GM12878 (cell line): ENCODE measurements at regions not wholly inside any gene's neighbourhood (a gene's known extent, or its start where the extent isn't known, plus 50 kb on each side); places are given as distances from the start of the nearest gene placed in this dataset.

ENCODE experiments used
- ATAC-seq: fragments of 200-7000 bp; cut with Tn5 transposase; 3 replicates; pipeline ENCODE4 v1.9.1; 2020; ENCODE audit warnings: mild to moderate bottlenecking, moderate library complexity
- BruUV-seq: library from RNA; stranded (reverse); fragments of 400-500 nt; replicated peaks from 2 replicates; lab custom pipeline; 2021; lab: Mats Ljungman, UMichigan
- CTCF ChIA-PET: fragments of 300-600 bp; sonication (Branson Sonifier 250); formaldehyde crosslinking; extraction: SDS; loops from one replicate; lab custom pipeline; 2021; ENCODE audit warnings: inconsistent platforms; lab: Yijun Ruan, JAX
- POLR2A ChIA-PET: fragments of 350-600 bp; formaldehyde crosslinking; extraction: SDS; loops from one replicate; lab custom pipeline; 2021; ENCODE audit warnings: inconsistent platforms; lab: Charles Lee
- RAD21 ChIA-PET: fragments of 300-600 bp; sonication (Branson Sonifier 250); formaldehyde crosslinking; loops from one replicate; lab custom pipeline; 2023; ENCODE audit warnings: antibody characterized with exemption; ENCODE audit not compliant: unreplicated experiment; lab: Charles Lee
- SMC1A ChIA-PET: fragments of 300-600 bp; sonication (Branson Sonifier 250); formaldehyde crosslinking; loops from one replicate; lab custom pipeline; 2023; ENCODE audit not compliant: unreplicated experiment, uncharacterized antibody; lab: Charles Lee
- DNase-seq: peaks from one replicate; pipeline ENCODE4 v3.0.0-alpha.2; 2011; ENCODE audit warnings: low read depth, low spot score
- FAIRE-seq: peaks from 3 replicates; lab custom pipeline; 2011; peaks lifted over from hg19 to GRCh38; lab: Jason Lieb, UNC
- H2AFZ ChIP-seq: 2 replicates; pipeline ENCODE4 v1.6.0; 2011; ENCODE audit warnings: low read depth, low read length, control low read depth; ENCODE audit not compliant: control insufficient read depth
- H3K27ac ChIP-seq: 2 replicates; pipeline ENCODE4 v1.5.1; 2011; ENCODE audit warnings: control low read depth; ENCODE audit not compliant: control insufficient read depth, insufficient read depth
- H3K27me3 ChIP-seq, 2 experiments: replicated peaks in 1 of 2; 2 replicates each; pipeline versions ENCODE4 v1.6.0 to v1.6.1; 2011; ENCODE audit warnings: low read length in 1 of 2; ENCODE audit not compliant: control insufficient read depth in 2 of 2, insufficient read depth in 2 of 2
- H3K36me3 ChIP-seq, 2 experiments: 2 replicates each; pipeline ENCODE4 v1.5.1; 2011; ENCODE audit warnings: low read length in 1 of 2; ENCODE audit not compliant: control insufficient read depth in 2 of 2, insufficient read depth in 2 of 2
- H3K4me1 ChIP-seq: 2 replicates; pipeline ENCODE4 v1.6.1; 2011; ENCODE audit warnings: mild to moderate bottlenecking, low read length, moderate library complexity, mixed read lengths; ENCODE audit not compliant: control insufficient read depth, insufficient read depth
- H3K4me2 ChIP-seq: 2 replicates; pipeline ENCODE4 v1.6.0; 2011; ENCODE audit warnings: control low read depth; ENCODE audit not compliant: control insufficient read depth, insufficient read depth
- H3K4me3 ChIP-seq: fragments of 200-600 bp; sonication (generic); 2 replicates; pipeline ENCODE4 v1.5.1; 2016
- H3K79me2 ChIP-seq: 2 replicates; pipeline ENCODE4 v1.6.0; 2011; ENCODE audit warnings: low read length; ENCODE audit not compliant: control insufficient read depth, insufficient read depth
- H3K9ac ChIP-seq: 2 replicates; pipeline ENCODE4 v1.8.0; 2011; ENCODE audit warnings: low read length, control low read depth, mixed read lengths; ENCODE audit not compliant: control insufficient read depth, insufficient read depth
- H3K9me3 ChIP-seq: replicated peaks from 3 replicates; pipeline ENCODE4 v1.5.1; 2011; ENCODE audit warnings: mild to moderate bottlenecking, low read length; ENCODE audit not compliant: control insufficient read depth, insufficient read depth
- H4K20me1 ChIP-seq: 2 replicates; pipeline ENCODE4 v1.6.0; 2011; ENCODE audit not compliant: control insufficient read depth, insufficient read depth
- BACH1 ChIP-seq: fragments of 450-650 bp; IDR thresholded peaks from 2 replicates; pipeline ENCODE4 v1.6.1; 2017; ENCODE audit warnings: mild to moderate bottlenecking, borderline replicate concordance
- BCL11A ChIP-seq: IDR thresholded peaks from 2 replicates; pipeline ENCODE4 v1.6.1; 2011; ENCODE audit warnings: low read depth, low read length
- BMI1 ChIP-seq: fragments of 450-650 bp; IDR thresholded peaks from 2 replicates; pipeline ENCODE4 v1.6.1; 2016; ENCODE audit warnings: mild to moderate bottlenecking, moderate library complexity, borderline replicate concordance
- CBFB ChIP-seq: IDR thresholded peaks from 2 replicates; pipeline ENCODE4 v1.6.1; 2016; ENCODE audit warnings: antibody characterized with exemption, low read depth
- CEBPB ChIP-seq, 2 experiments: fragments of 150-350 bp in 1 of 2; IDR thresholded peaks; 2 replicates each; pipeline ENCODE4 v1.6.1; 2012 to 2014; ENCODE audit warnings: low read depth in 2 of 2, low read length in 2 of 2, borderline replicate concordance in 1 of 2, inconsistent platforms in 1 of 2
- CHD1 ChIP-seq: IDR thresholded peaks from 2 replicates; pipeline ENCODE4 v1.6.1; 2012; ENCODE audit warnings: low read depth, low read length, improper control_type of control experiment
- EZH2 ChIP-seq: IDR thresholded peaks from 2 replicates; pipeline ENCODE4 v1.6.1; 2012; ENCODE audit warnings: low read depth, mild to moderate bottlenecking, control low read depth, inconsistent platforms, low read length, borderline replicate concordance; ENCODE audit not compliant: control insufficient read depth
- HCFC1 ChIP-seq: fragments of 150-350 bp; IDR thresholded peaks from 2 replicates; pipeline ENCODE4 v1.6.1; 2014; ENCODE audit warnings: low read length
- IKZF2 ChIP-seq, 2 experiments: fragments of 450-650 bp; IDR thresholded peaks; 2 replicates each; pipeline ENCODE4 v1.6.1; 2017; ENCODE audit warnings: mild to moderate bottlenecking in 2 of 2, moderate library complexity in 2 of 2
- KLF5 ChIP-seq: fragments of 450-650 bp; IDR thresholded peaks from 2 replicates; pipeline ENCODE4 v1.6.1; 2014; ENCODE audit warnings: mild to moderate bottlenecking; ENCODE audit not compliant: partially characterized antibody
- LARP7 ChIP-seq: fragments of 450-650 bp; IDR thresholded peaks from 2 replicates; pipeline ENCODE4 v1.6.1; 2017; ENCODE audit warnings: mild to moderate bottlenecking
- PAX5 ChIP-seq: IDR thresholded peaks from 2 replicates; pipeline ENCODE4 v1.6.1; 2011; ENCODE audit warnings: low read depth, low read length, borderline replicate concordance
- PML ChIP-seq: IDR thresholded peaks from 2 replicates; pipeline ENCODE4 v1.6.1; 2012; ENCODE audit warnings: low read length, inconsistent platforms
- SP1 ChIP-seq: IDR thresholded peaks from one replicate; pipeline ENCODE4 v1.6.1; 2011; ENCODE audit warnings: low read depth, low read length
- SUPT20H ChIP-seq: IDR thresholded peaks from 2 replicates; pipeline ENCODE4 v1.6.1; 2011; ENCODE audit warnings: low read depth, mild to moderate bottlenecking, low read length, moderate library complexity, borderline replicate concordance; ENCODE audit not compliant: control insufficient read depth
- WGBS: methylation state at CpG from one replicate; pipeline ENCODE4 v1.1.6; 2016; ENCODE audit warnings: low lambda C conversion rate; ENCODE audit not compliant: insufficient replicate concordance, insufficient coverage; ENCODE audit errors: missing lambda C conversion rate; 5-methylcytosine and 5-hydroxymethylcytosine counted together
- in situ Hi-C: fragments of 300-500 bp; cut with MboI; formaldehyde crosslinking; loops from 9 replicates; pipeline ENCODE4 v1.14.3; 2018; ENCODE audit warnings: mixed read lengths
- intact Hi-C: fragments of 100-400 bp; cut with micrococcal nuclease; formaldehyde crosslinking; loops from one replicate; pipeline ENCODE4 v1.14.2; 2022; ENCODE audit not compliant: unreplicated experiment
- TF ChIP-seq, protein P1 (sequence below): fragments of 450-650 bp; IDR thresholded peaks from 2 replicates; pipeline ENCODE4 v1.6.1; 2017; ENCODE audit warnings: mild to moderate bottlenecking
- TF ChIP-seq, protein P2 (sequence below): fragments of 450-650 bp; formaldehyde crosslinking; IDR thresholded peaks from 2 replicates; pipeline ENCODE4 v1.4.0; 2022; ENCODE audit warnings: mild to moderate bottlenecking, moderate library complexity
- TF ChIP-seq, protein P3 (sequence below): fragments of 450-650 bp; IDR thresholded peaks from 2 replicates; pipeline ENCODE4 v1.6.1; 2017; ENCODE audit warnings: borderline replicate concordance
- TF ChIP-seq, protein P4 (sequence below): fragments of 450-650 bp; IDR thresholded peaks from 2 replicates; pipeline ENCODE4 v1.6.1; 2016; ENCODE audit warnings: mild to moderate bottlenecking

DNA sequence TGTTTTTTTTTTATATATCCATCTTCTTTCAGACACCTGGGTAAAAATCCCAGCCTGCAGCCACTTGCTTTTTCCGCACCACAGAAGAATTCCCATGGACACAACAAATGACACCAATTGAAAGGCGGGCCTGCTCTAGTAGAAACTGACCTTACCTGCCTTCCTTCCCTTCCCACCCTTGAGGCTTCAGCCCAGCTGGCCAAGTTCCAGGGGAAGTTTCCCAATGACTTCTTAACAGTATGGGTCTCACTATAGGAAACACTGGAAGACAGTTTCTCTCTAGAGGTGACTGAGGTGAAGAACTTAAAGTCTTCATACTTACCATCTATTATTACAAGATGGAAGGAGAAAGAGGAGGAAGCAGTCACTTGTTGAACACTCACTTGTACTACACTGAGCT lies 714.2 kb upstream of the NR2F2 start:
- in situ Hi-C loops: no loop called here
- no peaks in the 10 kb centered on the region for H3K79me2 ChIP-seq
- no peak for FAIRE-seq
- no peaks in the 10 kb centered on the region; the same call in 2 of the 3 replicates for H3K9me3 ChIP-seq
- no peak overlapping the region for H3K9ac ChIP-seq
- no peaks in the 10 kb centered on the region for H3K27me3 ChIP-seq
- POLR2A ChIA-PET: no interaction called here
- BruUV-seq: no TSS peak
- no peaks in the 10 kb centered on the region for H3K4me1 ChIP-seq
- ATAC-seq: no peak
- no peak for DNase-seq
- TF ChIP-seq SUPT20H: no peak
- TF ChIP-seq, protein P1, sequence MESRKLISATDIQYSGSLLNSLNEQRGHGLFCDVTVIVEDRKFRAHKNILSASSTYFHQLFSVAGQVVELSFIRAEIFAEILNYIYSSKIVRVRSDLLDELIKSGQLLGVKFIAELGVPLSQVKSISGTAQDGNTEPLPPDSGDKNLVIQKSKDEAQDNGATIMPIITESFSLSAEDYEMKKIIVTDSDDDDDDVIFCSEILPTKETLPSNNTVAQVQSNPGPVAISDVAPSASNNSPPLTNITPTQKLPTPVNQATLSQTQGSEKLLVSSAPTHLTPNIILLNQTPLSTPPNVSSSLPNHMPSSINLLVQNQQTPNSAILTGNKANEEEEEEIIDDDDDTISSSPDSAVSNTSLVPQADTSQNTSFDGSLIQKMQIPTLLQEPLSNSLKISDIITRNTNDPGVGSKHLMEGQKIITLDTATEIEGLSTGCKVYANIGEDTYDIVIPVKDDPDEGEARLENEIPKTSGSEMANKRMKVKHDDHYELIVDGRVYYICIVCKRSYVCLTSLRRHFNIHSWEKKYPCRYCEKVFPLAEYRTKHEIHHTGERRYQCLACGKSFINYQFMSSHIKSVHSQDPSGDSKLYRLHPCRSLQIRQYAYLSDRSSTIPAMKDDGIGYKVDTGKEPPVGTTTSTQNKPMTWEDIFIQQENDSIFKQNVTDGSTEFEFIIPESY: no peak
- no peak for TF ChIP-seq BMI1
- no peak for TF ChIP-seq CEBPB (IDR thresholded peaks at IDR 0.05; ENCODE audit: borderline replicate concordance in 1 of 2, low read depth in 2 of 2, low read length in 2 of 2)
- TF ChIP-seq PAX5: no peak
- TF ChIP-seq BCL11A: no peak
- TF ChIP-seq, protein P2, sequence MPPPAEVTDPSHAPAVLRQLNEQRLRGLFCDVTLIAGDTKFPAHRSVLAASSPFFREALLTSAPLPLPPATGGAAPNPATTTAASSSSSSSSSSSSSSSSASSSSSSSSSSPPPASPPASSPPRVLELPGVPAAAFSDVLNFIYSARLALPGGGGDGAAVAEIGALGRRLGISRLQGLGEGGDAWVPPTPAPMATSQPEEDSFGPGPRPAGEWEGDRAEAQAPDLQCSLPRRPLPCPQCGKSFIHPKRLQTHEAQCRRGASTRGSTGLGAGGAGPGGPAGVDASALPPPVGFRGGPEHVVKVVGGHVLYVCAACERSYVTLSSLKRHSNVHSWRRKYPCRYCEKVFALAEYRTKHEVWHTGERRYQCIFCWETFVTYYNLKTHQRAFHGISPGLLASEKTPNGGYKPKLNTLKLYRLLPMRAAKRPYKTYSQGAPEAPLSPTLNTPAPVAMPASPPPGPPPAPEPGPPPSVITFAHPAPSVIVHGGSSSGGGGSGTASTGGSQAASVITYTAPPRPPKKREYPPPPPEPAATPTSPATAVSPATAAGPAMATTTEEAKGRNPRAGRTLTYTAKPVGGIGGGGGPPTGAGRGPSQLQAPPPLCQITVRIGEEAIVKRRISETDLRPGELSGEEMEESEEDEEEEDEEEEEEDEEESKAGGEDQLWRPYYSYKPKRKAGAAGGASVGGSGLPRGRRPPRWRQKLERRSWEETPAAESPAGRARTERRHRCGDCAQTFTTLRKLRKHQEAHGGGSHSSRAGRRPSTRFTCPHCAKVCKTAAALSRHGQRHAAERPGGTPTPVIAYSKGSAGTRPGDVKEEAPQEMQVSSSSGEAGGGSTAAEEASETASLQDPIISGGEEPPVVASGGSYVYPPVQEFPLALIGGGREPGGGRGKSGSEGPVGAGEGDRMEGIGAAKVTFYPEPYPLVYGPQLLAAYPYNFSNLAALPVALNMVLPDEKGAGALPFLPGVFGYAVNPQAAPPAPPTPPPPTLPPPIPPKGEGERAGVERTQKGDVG (CRISPR knock-in tag): no peak
- TF ChIP-seq, protein P3, sequence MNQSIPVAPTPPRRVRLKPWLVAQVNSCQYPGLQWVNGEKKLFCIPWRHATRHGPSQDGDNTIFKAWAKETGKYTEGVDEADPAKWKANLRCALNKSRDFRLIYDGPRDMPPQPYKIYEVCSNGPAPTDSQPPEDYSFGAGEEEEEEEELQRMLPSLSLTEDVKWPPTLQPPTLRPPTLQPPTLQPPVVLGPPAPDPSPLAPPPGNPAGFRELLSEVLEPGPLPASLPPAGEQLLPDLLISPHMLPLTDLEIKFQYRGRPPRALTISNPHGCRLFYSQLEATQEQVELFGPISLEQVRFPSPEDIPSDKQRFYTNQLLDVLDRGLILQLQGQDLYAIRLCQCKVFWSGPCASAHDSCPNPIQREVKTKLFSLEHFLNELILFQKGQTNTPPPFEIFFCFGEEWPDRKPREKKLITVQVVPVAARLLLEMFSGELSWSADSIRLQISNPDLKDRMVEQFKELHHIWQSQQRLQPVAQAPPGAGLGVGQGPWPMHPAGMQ: no peak
- TF ChIP-seq KLF5: no peak
- TF ChIP-seq PML: no peak
- no peak for TF ChIP-seq EZH2
- TF ChIP-seq, protein P4, sequence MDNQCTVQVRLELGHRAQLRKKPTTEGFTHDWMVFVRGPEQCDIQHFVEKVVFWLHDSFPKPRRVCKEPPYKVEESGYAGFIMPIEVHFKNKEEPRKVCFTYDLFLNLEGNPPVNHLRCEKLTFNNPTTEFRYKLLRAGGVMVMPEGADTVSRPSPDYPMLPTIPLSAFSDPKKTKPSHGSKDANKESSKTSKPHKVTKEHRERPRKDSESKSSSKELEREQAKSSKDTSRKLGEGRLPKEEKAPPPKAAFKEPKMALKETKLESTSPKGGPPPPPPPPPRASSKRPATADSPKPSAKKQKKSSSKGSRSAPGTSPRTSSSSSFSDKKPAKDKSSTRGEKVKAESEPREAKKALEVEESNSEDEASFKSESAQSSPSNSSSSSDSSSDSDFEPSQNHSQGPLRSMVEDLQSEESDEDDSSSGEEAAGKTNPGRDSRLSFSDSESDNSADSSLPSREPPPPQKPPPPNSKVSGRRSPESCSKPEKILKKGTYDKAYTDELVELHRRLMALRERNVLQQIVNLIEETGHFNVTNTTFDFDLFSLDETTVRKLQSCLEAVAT: no peak
- no peak for TF ChIP-seq IKZF2 (IDR thresholded peaks at IDR 0.05)
- TF ChIP-seq HCFC1: no peak
- no peak for TF ChIP-seq CBFB
- TF ChIP-seq CHD1: no peak
- TF ChIP-seq BACH1: no peak
- TF ChIP-seq SP1: no peak
- TF ChIP-seq LARP7: no peak
- TF ChIP-seq, all 136 proteins: peak for 0
- H3K4me3 ChIP-seq: no peak overlapping the region
- ChIA-PET RAD21 (no interaction called here), SMC1A (interaction anchor here (1.2 kb wide), 1 partner anchor 40 kb away, joined by 3 read pairs; no protein-coding TSS in a partner anchor), CTCF (interaction anchor here (0.9 to 1.5 kb wide), 2 partner anchors 18 to 32 kb away, joined by 3 read pairs; no protein-coding TSS in a partner anchor)
- 9% methylated on average over 2 of the region's 2 CpGs for WGBS
- H4K20me1 ChIP-seq: no peaks in the 10 kb centered on the region
- no peaks in the 10 kb centered on the region for H3K36me3 ChIP-seq
- intact Hi-C loops: no loop called here
- no peak overlapping the region for H3K27ac ChIP-seq
- H3K4me2 ChIP-seq: no peak overlapping the region
- H2AFZ ChIP-seq: no peak overlapping the region
